H1 (cell line): ENCODE measurements at regions not wholly inside any gene's neighbourhood (a gene's known extent, or its start where the extent isn't known, plus 50 kb on each side); places are given as distances from the start of the nearest gene placed in this dataset.

ENCODE experiments used
- EGR1 ChIP-seq: IDR thresholded peaks from 2 replicates; pipeline ENCODE4 v1.6.1; 2011; ENCODE audit warnings: low read depth, low read length, borderline replicate concordance
- GABPA ChIP-seq: IDR thresholded peaks from 2 replicates; pipeline ENCODE4 v1.6.1; 2011; ENCODE audit warnings: mild to moderate bottlenecking, low read length, moderate library complexity, borderline replicate concordance; ENCODE audit not compliant: insufficient read depth
- POU5F1 ChIP-seq: IDR thresholded peaks from 2 replicates; pipeline ENCODE4 v1.6.1; 2011; ENCODE audit warnings: low read depth, mild to moderate bottlenecking, low read length, moderate library complexity
- TAF1 ChIP-seq: IDR thresholded peaks from 2 replicates; pipeline ENCODE4 v1.6.1; 2011; ENCODE audit warnings: mild to moderate bottlenecking, low read depth, low read length
- TEAD4 ChIP-seq: IDR thresholded peaks from 2 replicates; pipeline ENCODE4 v1.6.1; 2012; ENCODE audit warnings: low read depth, low read length, inconsistent platforms, mixed read lengths

DNA sequence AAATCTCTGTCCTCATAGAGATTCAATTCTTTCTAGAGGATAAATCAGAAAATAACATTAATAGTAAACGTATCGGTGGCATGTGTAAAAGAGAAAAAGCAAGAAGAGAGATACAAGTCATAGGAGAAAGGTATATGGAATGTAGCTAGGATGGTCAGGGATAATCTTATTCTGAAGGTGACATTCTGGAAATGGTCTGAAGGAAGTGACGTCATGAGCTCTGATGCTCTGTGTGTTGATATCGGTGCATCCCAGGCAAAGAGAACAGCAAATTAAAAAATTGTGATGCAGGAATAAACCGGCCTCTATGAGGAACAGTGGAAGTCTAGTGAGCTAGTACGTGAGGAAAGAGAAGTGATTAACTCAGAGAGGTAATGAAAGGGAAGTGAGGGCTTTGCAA, 1215.8 kb downstream of the CNTNAP5 start (continued):
- TF ChIP-seq GABPA, result no peak
- TF ChIP-seq TAF1, result no peak
- no peak for TF ChIP-seq TEAD4
- no peak for TF ChIP-seq POU5F1
- no peak for TF ChIP-seq EGR1
